Keratinocyte (primary cell): ENCODE measurements at regions not wholly inside any gene's neighbourhood (a gene's known extent, or its start where the extent isn't known, plus 50 kb on each side); places are given as distances from the start of the nearest gene placed in this dataset.

Experiments
- DNase-seq: peaks from one replicate; pipeline ENCODE4 v3.0.0-alpha.2; 2011; ENCODE audit warnings: low read depth, missing footprints, low spot score
- FAIRE-seq: peaks from 2 replicates; lab custom pipeline; 2011; peaks lifted over from hg19 to GRCh38; lab: Jason Lieb, UNC
- H2AFZ ChIP-seq: 2 replicates; pipeline ENCODE4 v1.6.0; 2012; ENCODE audit warnings: low read length, control low read depth, inconsistent platforms; ENCODE audit not compliant: control insufficient read depth
- H3K27ac ChIP-seq: 2 replicates; pipeline ENCODE4 v1.5.1; 2011; ENCODE audit warnings: low read length; ENCODE audit not compliant: control insufficient read depth, insufficient read depth
- H3K27me3 ChIP-seq: 3 replicates; pipeline ENCODE4 v1.6.0; 2011; ENCODE audit warnings: low read length; ENCODE audit not compliant: control insufficient read depth, insufficient read depth; ENCODE audit errors: extremely low read depth
- H3K36me3 ChIP-seq, 2 experiments: 2 replicates in 1 of 2; 3 replicates in 1 of 2; pipeline ENCODE4 v1.5.1; 2011; ENCODE audit warnings: low read length in 2 of 2, mild to moderate bottlenecking in 1 of 2; ENCODE audit not compliant: control insufficient read depth in 2 of 2, insufficient read depth in 2 of 2; ENCODE audit errors: extremely low read depth in 1 of 2
- H3K4me1 ChIP-seq: 3 replicates; pipeline ENCODE4 v1.5.1; 2011; ENCODE audit warnings: low read length; ENCODE audit not compliant: control insufficient read depth, insufficient read depth; ENCODE audit errors: extremely low read depth
- H3K4me2 ChIP-seq: 3 replicates; pipeline ENCODE4 v1.6.0; 2011; ENCODE audit warnings: low read depth, low read length; ENCODE audit not compliant: control insufficient read depth, insufficient read depth; ENCODE audit errors: extremely low read depth
- H3K4me3 ChIP-seq, 3 experiments: fragments of 200-600 bp in 1 of 3; sonication (generic) in 1 of 3; 2 replicates in 2 of 3; 3 replicates in 1 of 3; pipeline ENCODE4 v1.5.1; 2011 to 2016; ENCODE audit warnings: low read length in 3 of 3, mild to moderate bottlenecking in 3 of 3, control low read depth in 2 of 3, inconsistent platforms in 1 of 3, low read depth in 1 of 3, mixed read lengths in 1 of 3, mixed run types in 1 of 3, moderate library complexity in 1 of 3; ENCODE audit not compliant: control insufficient read depth in 2 of 3, insufficient read depth in 2 of 3; ENCODE audit errors: extremely low read depth in 1 of 3
- H3K79me2 ChIP-seq: 2 replicates; pipeline ENCODE4 v1.6.0; 2012; ENCODE audit warnings: low read length; ENCODE audit not compliant: control insufficient read depth, insufficient read depth
- H3K9ac ChIP-seq: 3 replicates; pipeline ENCODE4 v1.6.0; 2011; ENCODE audit warnings: low read length; ENCODE audit not compliant: control insufficient read depth, insufficient read depth; ENCODE audit errors: extremely low read depth
- H3K9me1 ChIP-seq: 3 replicates; pipeline ENCODE4 v1.6.0; 2011; ENCODE audit warnings: low read length; ENCODE audit not compliant: control insufficient read depth, insufficient read depth; ENCODE audit errors: extremely low read depth
- H3K9me3 ChIP-seq: 2 replicates; pipeline ENCODE4 v1.5.1; 2012; ENCODE audit warnings: low read depth, low read length; ENCODE audit not compliant: control insufficient read depth
- H4K20me1 ChIP-seq: 3 replicates; pipeline ENCODE4 v1.6.0; 2011; ENCODE audit warnings: low read length; ENCODE audit not compliant: control insufficient read depth, insufficient read depth; ENCODE audit errors: extremely low read depth
- CTCF ChIP-seq, 3 experiments: IDR thresholded peaks in 1 of 3; conservative IDR thresholded peaks in 1 of 3; optimal IDR thresholded peaks in 1 of 3; 2 replicates in 2 of 3; 3 replicates in 1 of 3; pipeline versions ENCODE3 to v1.5.1; 2011; ENCODE audit warnings: low read length in 3 of 3, mild to moderate bottlenecking in 3 of 3, moderate library complexity in 2 of 3, control low read depth in 1 of 3, inconsistent platforms in 1 of 3; ENCODE audit not compliant: insufficient read depth in 2 of 3; ENCODE audit errors: extremely low read depth in 1 of 3
- EZH2 ChIP-seq: IDR thresholded peaks from one replicate; pipeline ENCODE4 v1.6.1; 2012; ENCODE audit warnings: inconsistent platforms, mild to moderate bottlenecking, low read length, moderate library complexity
- dilution Hi-C: fragments of 300-500 bp; cut with MboI; formaldehyde crosslinking; loops from one replicate; pipeline ENCODE4 v1.7.0; 2020; ENCODE audit warnings: low sequenced_read_pairs; ENCODE audit not compliant: extremely low pct_ligation_motif_present

DNA sequence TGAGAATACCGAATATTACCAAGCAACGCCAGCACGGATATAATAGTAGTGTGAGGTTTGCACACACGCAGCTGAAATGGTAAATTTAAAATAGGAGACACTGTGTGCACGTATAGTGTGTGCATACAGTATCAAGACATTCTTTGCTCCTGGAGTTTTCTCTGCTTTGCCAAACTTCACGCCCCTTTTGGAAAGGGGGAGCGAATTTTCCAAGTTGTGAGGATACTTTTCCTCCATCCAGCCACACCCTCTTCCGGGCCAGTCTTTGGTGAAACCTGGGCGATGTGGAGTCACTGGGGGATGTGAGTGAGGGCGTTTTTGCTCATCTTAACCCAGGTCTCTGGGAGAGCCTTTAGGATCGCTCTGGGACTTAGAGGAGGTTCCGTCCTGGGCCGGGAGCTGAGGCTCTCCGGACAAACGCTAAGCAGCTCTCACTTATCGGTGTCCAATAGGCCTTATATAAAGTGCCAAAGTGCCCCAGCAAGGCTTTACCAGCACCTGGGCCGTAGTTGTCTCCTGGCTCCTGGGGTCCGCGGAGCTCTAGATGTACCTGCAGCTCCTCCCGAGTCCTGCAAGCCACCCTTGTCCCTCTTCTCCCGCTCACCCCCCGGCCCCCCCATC is 160.0 kb upstream of the MKI67 start:
- Histone ChIP-seq H4K20me1 (no peaks in the 10 kb centered on the region), H3K36me3 (no peaks in the 10 kb centered on the region), H3K4me2 (no peak overlapping the region), H2AFZ (no peak overlapping the region), H3K9ac (no peak overlapping the region), H3K27me3 (peaks cover 24% of the 10 kb centered on the region), H3K79me2 (no peaks in the 10 kb centered on the region), H3K27ac (no peak overlapping the region), H3K9me3 (no peaks in the 10 kb centered on the region), H3K4me3 (no peak overlapping the region), H3K9me1 (no peaks in the 10 kb centered on the region), H3K4me1 (no peaks in the 10 kb centered on the region)
- FAIRE-seq (no peak), DNase-seq (no peak)
- dilution Hi-C loops = no loop called here
- TF ChIP-seq EZH2 (no peak), CTCF (optimal IDR thresholded peaks at IDR 0.05 in 1 of 3, IDR thresholded peaks at IDR 0.05 in 1 of 3, conservative IDR thresholded peaks at IDR 0.05 in 1 of 3; ENCODE audit: extremely low read depth in 1 of 3, insufficient read depth in 2 of 3, low read length in 3 of 3) (no peak)

DNA sequence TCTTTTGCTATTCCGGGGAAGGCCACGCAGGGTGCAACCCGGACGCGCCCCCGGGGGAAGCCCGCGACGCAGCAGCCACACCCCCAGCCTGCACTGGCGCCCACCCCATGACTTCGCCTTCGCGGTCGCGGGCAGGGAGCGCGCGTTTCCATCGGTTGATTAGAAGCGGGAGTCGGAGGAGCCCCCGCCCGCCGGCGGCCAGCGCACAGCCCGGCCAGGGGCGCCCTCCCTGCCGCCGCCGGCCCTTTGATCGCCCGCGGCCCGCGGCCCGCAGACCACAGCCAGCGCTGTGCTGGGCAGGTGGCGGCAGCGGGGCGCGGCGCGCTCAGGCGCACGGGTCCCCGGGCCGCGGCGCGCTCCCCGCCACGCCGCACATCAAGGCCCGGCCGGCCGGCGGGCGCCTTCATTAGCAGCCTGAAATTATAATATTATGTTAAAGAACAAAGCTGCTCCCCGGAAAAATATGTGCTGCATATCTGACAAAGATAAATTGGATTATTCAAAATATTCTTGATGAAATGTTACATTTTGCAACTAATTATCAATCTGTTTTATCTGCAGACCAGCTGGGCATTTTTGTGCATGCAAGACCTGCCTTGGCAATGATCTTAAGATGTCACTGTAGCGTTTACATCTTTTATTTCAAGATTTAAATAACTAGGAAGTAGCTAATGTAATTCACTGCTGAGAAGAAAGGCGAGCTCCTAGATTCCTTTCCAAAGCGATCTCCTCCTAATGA is 160.7 kb upstream of the MKI67 start:
- no peaks in the 10 kb centered on the region for H3K4me1 ChIP-seq
- FAIRE-seq (no peak), DNase-seq (no peak)
- no peaks in the 10 kb centered on the region for H3K9me1 ChIP-seq
- H3K79me2 ChIP-seq = no peaks in the 10 kb centered on the region
- dilution Hi-C loops = no loop called here
- no peak overlapping the region for H3K9ac ChIP-seq
- H3K27ac ChIP-seq = no peak overlapping the region
- peaks cover 24% of the 10 kb centered on the region for H3K27me3 ChIP-seq
- H3K9me3 ChIP-seq = no peaks in the 10 kb centered on the region
- TF ChIP-seq CTCF (optimal IDR thresholded peaks at IDR 0.05 in 1 of 3, IDR thresholded peaks at IDR 0.05 in 1 of 3, conservative IDR thresholded peaks at IDR 0.05 in 1 of 3; ENCODE audit: extremely low read depth in 1 of 3, insufficient read depth in 2 of 3, low read length in 3 of 3) (no peak), EZH2 (peak; percentile 33)
- no peak overlapping the region for H3K4me2 ChIP-seq
- H4K20me1 ChIP-seq = no peaks in the 10 kb centered on the region
- no peak overlapping the region for H3K4me3 ChIP-seq
- H2AFZ ChIP-seq = no peak overlapping the region
- no peaks in the 10 kb centered on the region for H3K36me3 ChIP-seq
